ENCODE measurements at regions not wholly inside any gene's neighbourhood (a gene's known extent, or its start where the extent isn't known, plus 50 kb on each side); places are given as distances from the start of the nearest gene placed in this dataset.
"Not testable (repeated sequence)": the region's sequence is repeated elsewhere in the genome, so short reads cannot be mapped to it uniquely, and the experiment has no call there.

GRCh38 chr2:53490659-53491058, 276.9 kb upstream of the CHAC2 start:
- no peak for FAIRE-seq

DNA sequence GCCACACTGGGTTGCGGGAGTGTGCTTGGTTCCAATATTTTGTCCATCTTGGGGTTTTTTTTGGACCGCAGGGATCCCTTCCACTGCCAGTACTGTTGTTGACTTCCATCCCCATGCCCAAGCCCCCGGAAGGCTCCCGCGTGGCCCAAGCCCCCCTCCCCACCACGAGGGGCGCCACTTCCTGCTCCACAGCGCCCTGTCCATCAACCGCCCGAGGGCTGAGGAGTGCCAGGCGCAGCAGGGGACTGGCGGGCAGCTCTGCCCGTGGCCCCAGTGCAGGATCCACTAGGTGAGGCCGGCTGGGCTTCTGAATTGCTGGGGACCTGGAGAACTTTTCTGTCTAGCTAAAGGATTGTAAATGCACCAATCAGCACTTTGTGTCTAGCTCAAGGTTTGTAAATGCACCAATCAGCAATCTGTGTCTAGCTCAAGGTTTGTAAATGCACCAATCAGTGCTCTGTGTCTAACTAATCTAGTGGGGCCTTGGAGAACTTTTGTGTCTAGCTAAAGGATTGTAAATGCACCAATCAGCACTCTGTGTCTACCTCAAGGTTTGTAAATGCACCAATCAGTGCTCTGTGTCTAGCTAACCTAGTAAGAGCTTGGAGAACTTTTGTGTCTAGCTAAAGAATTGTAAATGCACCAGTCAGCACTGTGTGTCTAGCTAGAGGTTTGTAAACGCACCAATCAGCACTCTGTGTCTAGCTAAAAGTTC, 281.3 kb upstream of the CHAC2 start:
- not testable (repeated sequence) for FAIRE-seq

- FAIRE-seq: no peak
Observed at GRCh38 chr2:53485021-53485728, 282.4 kb upstream of the CHAC2 start.

DNA sequence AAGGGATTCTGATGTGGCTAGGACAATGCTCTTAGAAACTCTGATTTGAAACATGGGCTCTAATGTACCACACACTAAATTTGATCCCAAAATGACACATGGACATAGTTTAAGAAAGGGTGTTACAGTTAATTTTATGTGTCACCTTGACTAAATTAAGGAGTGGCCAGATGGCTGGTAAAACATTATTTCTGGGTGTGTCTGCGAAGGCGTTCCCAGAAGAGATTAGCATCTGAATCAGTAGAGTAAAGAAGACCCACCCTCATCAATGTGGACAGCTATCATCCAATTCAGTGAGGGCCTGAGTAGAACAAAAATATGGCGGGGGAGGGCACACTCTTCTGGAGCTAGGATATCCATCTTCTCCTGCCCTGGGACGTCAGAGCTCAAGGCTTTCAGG, 283.1 kb upstream of the CHAC2 start:
- FAIRE-seq: no peak

GRCh38 chr2:53477517-53477916, 290.1 kb upstream of the CHAC2 start:
- no peak for FAIRE-seq

DNA sequence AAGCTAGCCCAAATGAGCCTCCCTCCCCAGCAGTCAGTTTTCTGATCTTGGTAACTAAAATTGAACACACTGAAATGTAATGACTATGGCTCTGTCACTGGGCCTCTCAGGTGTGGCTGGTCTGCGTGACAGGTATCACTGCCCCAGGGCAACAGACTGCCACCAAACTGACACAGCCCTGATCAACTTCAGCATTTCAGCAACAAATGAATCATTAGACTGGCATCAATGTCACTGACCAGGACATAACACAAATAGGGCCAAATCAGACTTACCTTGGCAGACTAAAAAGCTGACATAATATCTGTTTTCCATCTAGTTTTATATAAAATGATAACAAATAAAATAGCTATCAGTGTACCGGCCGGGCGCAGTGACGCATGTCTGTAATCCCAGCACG, 290.8 kb upstream of the CHAC2 start:
- FAIRE-seq: no peak

DNA sequence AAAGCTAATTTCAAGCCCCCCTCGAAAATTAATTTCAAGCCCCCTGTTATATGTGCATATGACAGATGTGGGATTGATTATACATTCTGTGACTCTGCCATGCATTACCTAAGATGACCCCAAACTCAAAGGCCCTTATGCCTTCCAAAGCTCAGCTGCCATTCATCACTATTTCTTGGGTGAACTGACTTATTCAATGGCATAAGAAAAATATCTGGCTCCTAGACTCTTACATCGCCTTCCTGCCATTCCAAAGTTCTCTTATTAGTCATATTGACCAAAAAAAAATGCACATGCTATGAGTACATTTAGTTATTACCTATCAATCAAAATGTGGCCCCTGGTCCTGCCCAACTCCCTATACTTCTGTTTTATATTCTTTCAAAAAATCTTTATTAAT, 291.8 kb upstream of the CHAC2 start:
- no peak for FAIRE-seq

DNA sequence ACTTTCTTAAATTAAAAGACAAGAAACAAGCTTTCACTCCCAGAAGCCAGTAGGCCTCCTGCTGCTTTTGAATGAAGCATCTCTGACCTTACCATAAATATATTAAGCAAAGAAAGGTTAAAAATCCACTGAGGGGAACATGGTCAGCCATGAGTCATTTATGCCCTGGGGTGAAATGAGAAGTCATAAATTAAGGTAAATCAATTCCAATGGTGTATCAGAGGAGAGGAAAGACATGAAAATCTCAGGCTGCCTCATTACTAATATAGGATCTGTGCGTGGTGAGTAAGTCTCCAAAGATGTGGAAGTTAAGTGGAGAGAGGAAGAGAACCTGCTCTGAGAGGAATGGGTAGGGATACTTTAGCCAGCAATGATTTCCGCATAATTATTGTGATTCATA, 292.3 kb upstream of the CHAC2 start:
- no peak for FAIRE-seq

DNA sequence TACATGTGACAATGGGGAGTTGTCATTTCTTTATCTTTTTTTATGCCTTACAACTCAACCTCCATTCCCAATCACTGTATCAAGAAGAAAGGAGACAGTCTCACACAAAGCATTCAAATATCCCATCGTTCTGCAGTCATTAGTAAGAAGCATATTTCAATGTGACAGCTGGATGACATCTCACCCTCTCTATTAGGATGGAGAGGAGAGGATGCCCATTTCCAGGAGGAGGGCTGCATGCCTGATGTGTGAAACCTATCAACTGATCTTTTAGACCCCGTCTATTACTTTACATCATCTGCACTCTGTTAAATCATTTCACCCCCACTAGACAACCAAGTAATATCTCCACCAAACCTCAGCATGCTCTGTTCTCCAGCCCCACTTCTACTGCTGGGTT, 292.7 kb upstream of the CHAC2 start:
- FAIRE-seq: no peak

DNA sequence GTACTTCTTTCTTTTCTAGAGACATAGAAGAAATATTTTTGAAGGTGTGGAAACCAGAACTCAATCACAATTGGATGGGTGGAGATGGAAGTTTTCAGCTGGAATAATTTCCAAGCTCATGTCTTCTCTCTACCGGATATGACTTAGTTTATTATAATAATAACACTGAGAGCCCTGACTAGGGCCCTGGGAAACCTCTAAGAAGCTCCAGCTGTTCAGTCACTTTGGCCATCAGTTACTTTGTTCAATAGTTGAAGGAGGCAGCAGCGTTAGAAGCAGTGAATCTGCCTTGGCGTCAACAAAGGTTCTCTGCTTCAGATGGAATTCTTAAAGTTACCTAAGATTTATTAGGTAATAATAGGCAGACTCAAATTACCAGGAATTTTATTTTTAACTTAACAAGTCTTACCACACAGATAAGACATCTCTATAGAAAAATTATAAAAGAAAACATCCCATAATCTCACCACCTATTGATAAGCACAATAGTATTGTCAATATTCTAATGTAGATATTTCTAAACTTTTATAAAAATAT, 293.8 kb upstream of the CHAC2 start:
- FAIRE-seq: peak; percentile 77

DNA sequence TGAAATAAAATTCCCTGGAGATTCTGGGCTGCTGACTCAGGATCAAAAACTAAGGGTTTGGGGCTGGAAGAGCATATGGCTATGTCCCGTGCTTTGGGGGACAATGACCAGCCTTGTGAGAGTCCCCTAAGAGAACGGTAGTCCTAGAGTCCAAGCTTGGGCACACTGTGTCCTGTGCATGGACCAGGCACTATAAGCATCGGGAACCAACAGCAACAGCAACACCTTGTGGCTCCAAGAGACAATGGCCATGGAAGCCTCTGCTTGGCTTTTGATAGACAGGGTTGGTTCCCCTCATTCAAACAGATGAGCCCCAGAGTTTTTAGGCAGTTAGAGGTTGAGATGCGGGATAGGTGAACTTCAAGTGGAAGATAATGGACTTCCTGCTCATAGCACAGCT, 294.4 kb upstream of the CHAC2 start:
- FAIRE-seq: no peak

DNA sequence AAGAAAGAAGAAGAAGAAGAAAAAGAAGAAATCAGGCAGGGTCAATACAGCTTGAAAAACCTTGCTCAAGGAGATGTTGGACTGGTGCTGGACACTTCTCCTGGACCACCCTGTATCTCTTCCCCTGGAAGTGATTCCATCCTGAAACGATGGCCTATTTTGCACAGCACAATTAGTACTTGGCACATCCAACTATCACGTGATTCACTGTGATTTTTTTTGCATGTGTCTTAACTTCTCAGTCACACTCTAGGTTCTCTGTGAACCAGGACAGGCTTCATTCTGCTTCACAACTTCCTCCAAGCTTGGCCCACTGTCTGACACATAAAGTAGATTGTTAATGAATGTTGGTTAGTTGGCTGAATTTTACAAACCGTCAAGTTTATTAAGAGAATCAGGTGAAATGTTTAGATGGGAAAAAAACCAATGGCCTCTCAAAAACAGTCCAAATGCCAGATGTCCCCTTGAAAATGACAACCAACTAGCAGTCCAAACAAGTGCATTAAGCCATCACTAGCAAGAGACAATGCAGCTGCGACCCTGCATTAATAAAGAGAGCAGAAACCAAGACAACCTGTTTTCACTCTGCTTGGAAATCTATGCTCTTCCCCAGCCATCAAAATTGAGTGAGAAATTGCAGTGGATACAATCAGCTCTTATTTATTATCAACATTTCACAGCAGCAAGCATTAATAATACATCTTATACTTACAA, 300.0 kb upstream of the CHAC2 start:
- FAIRE-seq: no peak

DNA sequence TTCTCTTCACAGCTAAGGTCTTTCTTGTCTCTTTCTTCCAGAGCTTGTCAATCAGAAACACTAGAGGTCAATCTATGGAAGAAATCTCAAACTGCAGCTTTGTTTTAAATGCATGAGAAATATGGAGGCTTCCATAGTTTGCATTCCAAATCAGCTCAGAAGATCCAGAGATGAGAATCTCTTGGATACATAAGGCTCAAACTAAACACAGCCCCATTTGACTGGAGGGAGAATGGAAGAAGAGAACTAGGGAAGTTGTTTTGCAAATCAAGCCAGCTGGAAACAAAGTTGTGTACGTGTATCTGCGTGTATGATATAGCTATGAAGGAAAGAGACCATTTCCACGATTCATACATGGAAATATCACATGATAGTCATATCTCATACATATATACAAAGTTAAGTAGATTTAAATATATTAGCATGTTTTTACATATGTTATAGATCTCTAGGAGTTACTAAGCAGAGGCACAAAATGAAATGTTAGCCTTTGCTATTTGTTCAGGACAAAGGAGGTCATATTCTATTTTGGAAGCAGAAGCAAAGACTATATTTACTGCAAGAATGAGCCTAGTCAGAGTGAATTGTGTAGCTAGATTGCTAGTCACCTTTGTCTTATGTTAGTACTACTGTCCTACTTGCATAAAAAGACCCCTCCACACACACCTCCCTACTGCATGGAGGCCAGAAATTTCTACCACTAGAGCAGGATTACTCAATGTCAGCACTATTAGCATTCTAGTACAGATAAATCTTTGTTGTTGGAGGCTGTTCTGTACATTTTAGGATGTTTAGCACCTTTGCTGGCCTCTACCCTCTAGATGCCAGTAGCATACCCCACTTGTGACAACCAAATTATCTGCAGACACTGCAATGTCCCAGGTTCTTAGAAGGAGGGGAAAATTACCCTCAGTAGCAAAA, 303.5 kb upstream of the CHAC2 start:
- FAIRE-seq: no peak

DNA sequence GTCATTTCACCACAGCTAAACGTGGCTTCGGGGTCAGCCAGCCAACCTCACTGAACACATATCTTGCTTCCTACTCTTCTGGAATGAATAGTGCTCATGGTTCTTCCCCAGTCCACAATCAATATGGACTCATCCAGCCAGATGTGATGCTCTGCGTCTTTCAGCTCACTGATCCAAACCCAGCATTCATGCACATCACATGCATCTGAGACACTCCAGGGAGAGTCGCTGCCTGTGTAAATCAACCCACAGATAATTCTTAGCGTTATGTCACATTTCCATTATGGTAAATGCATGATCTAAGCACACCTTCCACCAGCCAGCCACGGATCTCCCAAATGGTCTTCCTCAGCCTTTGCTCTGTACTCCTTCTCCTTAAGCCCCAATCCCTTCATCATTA, 306.7 kb upstream of the CHAC2 start:
- FAIRE-seq: no peak

DNA sequence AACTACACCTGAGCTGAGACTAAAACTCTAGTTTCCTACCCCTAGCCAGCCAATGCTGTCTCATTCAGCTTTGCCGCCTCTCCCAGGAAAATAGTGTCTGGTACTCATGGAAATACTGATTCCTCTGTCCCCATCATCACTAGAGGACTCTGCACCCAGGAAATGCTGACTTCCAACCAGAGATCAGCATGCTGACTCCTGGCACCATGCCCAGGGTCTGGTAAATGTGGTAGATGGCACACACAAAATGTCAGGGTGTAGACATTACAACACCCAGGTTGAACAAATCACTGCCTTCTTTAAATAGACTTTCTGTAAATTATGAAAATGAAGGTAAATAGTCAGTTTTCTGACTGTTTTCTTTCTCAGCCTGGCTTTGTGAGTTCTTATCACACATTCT, 307.3 kb upstream of the CHAC2 start:
- no peak for FAIRE-seq

DNA sequence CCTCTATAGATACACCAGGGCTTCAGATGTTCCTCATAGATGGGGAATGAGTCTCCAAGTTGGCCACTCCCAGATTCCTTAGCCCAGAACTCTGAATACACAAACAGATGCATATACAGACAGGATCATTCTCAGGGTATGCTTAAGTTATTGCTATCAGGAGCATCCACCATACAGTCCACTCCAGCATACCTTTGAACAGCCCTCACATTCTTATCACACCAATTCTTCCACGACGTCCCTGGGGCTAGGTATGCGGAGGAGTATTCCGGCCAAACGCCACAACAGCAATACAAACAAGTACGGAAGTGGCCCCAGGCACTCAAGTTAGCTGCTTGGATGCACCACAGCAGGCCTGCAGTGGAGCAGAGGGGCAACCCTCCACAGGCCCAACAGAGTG, 312.5 kb upstream of the CHAC2 start:
- FAIRE-seq: no peak

- FAIRE-seq: peak; percentile 5
Observed at GRCh38 chr2:53452957-53453748, 314.5 kb upstream of the CHAC2 start.

- FAIRE-seq: no peak
Observed at GRCh38 chr2:53452400-53452799, 315.2 kb upstream of the CHAC2 start.

DNA sequence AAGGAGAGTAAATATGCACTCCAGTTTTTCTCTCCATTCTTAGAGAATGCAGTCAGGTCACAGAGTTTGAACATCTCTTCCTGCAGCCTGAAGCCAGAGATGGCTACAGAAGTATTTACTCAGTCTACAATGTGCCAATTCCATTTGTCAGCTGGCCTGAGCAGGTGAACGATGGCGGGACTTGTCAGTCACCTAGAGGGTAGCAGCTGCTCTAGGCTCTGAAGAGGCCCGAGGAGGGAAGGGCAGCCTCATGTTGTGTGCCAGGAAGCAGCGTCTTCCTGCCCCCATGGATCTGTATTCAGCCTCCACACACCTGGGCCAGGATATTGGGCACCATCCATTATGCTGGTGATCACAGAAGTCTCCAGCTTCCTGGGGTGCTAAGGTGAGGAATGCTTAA, 316.7 kb upstream of the CHAC2 start:
- FAIRE-seq: no peak

DNA sequence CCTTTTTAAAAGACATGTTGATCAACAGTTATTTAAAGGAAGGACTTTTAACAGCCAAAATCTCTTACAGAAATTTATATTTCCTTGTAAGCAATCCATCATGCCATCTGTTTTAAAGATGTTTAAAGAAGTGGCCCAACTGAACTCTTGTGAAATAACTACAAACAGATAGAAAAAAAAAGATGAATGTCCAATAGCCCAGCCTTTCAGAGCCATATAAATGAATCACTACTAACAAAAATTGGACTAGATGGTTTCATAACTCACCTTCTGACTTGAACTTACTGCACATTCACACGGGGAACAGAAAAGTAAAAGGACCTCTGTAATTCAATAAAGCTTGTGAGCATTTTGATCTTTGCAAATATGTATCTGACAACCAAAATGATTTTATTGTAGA, 319.0 kb upstream of the CHAC2 start:
- no peak for FAIRE-seq

DNA sequence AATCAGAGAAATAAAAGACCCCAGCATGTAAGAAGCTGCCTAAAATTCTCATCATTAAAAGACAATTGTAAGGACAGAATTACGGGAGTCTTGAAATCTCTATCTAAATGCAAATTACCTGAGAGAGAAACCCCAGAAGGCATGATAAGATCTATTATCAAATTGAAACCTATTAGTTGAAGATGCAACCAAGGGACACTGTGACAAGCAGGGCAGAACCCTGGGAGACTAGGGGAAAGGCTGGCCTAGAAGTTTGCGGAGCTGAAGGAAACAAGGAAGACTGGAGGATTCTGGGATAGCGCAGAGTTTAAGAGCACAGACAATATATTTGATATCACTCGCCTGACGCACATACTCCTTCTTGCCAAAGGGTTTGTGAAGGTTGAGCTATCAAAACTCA, 319.5 kb upstream of the CHAC2 start:
- no peak for FAIRE-seq

Data from islet of Langerhans (tissue), 1 donor.